ENCODE measurements at regions not wholly inside any gene's neighbourhood (a gene's known extent, or its start where the extent isn't known, plus 50 kb on each side); places are given as distances from the start of the nearest gene placed in this dataset.

DNA sequence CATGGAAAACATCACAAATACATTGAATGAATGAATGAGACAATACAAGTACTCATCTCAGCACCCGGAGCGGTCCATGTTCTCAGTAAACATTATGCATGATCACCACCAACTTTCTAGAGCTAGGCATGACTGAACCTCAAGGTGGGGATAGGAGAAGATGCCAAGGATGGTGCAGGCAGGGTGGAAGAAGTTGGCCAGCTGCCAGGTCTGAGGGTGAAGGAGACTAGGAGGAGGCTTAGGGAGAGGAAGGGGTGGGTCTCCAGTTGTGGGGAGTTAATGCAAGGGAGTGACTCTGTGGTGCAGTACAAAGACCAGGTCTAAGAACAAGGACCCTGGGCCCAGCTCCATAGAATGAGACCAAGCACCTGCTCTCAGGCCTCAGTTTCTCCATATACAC lies 91.7 kb downstream of the MATN1 start:
- Histone ChIP-seq H3K27ac (ENCODE audit: low read depth, low read length) (no peak overlapping the region), H4K20me1 (ENCODE audit: control insufficient read depth, insufficient read depth, low read depth, low read length) (no peaks in the 10 kb centered on the region), H3K4me3 (ENCODE audit: low read length) (no peak overlapping the region), H3K36me3 (ENCODE audit: control insufficient read depth, low read length) (no peaks in the 10 kb centered on the region), H3K9me3 (ENCODE audit: control insufficient read depth, insufficient read depth, low read length) (no peaks in the 10 kb centered on the region; the same call in 1 of the 2 replicates), H3K79me2 (ENCODE audit: control insufficient read depth, low read length) (no peaks in the 10 kb centered on the region), H3K27me3 (ENCODE audit: control insufficient read depth, low read length) (peaks cover 3% of the 10 kb centered on the region; the same call in 1 of the 2 replicates), H3K4me1 (ENCODE audit: control insufficient read depth, low read length) (no peaks in the 10 kb centered on the region), H3K4me2 (ENCODE audit: low read length) (no peak overlapping the region), H3F3A (ENCODE audit: control insufficient read depth, insufficient read depth) (no peaks in the 10 kb centered on the region), H3K9me2 (replicated peaks; ENCODE audit: control insufficient read depth, low read length) (no peaks in the 10 kb centered on the region)
- TF ChIP-seq CTCF (IDR thresholded peaks at IDR 0.05; ENCODE audit: low read depth, low read length, poor library complexity, severe bottlenecking) (no peak), EZH2phosphoT487 (IDR thresholded peaks at IDR 0.05; ENCODE audit: borderline replicate concordance, low read length) (no peak)

GRCh38 chr1:30629501-30629900 lies 93.9 kb downstream of the MATN1 start:
- Histone ChIP-seq H3F3A (ENCODE audit: control insufficient read depth, insufficient read depth) (no peaks in the 10 kb centered on the region), H3K9me2 (replicated peaks; ENCODE audit: control insufficient read depth, low read length) (no peaks in the 10 kb centered on the region), H3K4me3 (ENCODE audit: low read length) (no peak overlapping the region), H3K79me2 (ENCODE audit: control insufficient read depth, low read length) (no peaks in the 10 kb centered on the region), H3K4me1 (ENCODE audit: control insufficient read depth, low read length) (no peaks in the 10 kb centered on the region), H3K27ac (ENCODE audit: low read depth, low read length) (no peak overlapping the region), H3K9me3 (ENCODE audit: control insufficient read depth, insufficient read depth, low read length) (no peaks in the 10 kb centered on the region; the same call in 1 of the 2 replicates), H3K27me3 (ENCODE audit: control insufficient read depth, low read length) (peaks cover 3% of the 10 kb centered on the region; the same call in 1 of the 2 replicates), H3K4me2 (ENCODE audit: low read length) (no peak overlapping the region), H4K20me1 (ENCODE audit: control insufficient read depth, insufficient read depth, low read depth, low read length) (no peaks in the 10 kb centered on the region), H3K36me3 (ENCODE audit: control insufficient read depth, low read length) (no peaks in the 10 kb centered on the region)
- TF ChIP-seq EZH2phosphoT487 (IDR thresholded peaks at IDR 0.05; ENCODE audit: borderline replicate concordance, low read length) (no peak), CTCF (IDR thresholded peaks at IDR 0.05; ENCODE audit: low read depth, low read length, poor library complexity, severe bottlenecking) (no peak)

DNA sequence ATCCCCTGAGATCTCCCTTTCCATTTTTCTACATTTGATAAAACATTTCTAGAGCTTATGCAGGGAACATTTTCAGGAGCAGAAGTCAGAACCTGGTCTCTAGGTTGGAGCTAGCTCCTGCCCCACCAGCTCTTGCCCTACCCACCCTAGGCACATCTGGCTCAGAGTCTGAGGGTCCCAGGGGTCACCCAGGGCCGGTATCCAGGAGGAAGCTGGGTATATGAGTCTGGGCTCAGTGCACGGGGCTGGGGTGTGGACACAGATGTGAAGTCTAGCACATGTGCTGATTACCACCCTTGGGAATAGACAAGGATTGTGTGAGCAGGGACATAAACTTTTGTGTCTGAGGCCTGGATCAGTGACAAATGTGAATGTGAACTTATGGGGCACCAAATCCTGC lies 95.4 kb downstream of the MATN1 start:
- no peaks in the 10 kb centered on the region for H3K4me1 ChIP-seq (ENCODE audit: control insufficient read depth, low read length)
- H3K4me3 ChIP-seq (ENCODE audit: low read length) = no peak overlapping the region
- no peaks in the 10 kb centered on the region for H3K79me2 ChIP-seq (ENCODE audit: control insufficient read depth, low read length)
- H3K9me3 ChIP-seq (ENCODE audit: control insufficient read depth, insufficient read depth, low read length) = peaks cover 5% of the 10 kb centered on the region
- H4K20me1 ChIP-seq (ENCODE audit: control insufficient read depth, insufficient read depth, low read depth, low read length) = no peaks in the 10 kb centered on the region
- peaks cover 6% of the 10 kb centered on the region; the same call in 1 of the 2 replicates for H3K27me3 ChIP-seq (ENCODE audit: control insufficient read depth, low read length)
- no peak overlapping the region for H3K27ac ChIP-seq (ENCODE audit: low read depth, low read length)
- no peaks in the 10 kb centered on the region for H3K36me3 ChIP-seq (ENCODE audit: control insufficient read depth, low read length)
- TF ChIP-seq CTCF (IDR thresholded peaks at IDR 0.05; ENCODE audit: low read depth, low read length, poor library complexity, severe bottlenecking) (no peak), EZH2phosphoT487 (IDR thresholded peaks at IDR 0.05; ENCODE audit: borderline replicate concordance, low read length) (no peak)
- no peak overlapping the region for H3K4me2 ChIP-seq (ENCODE audit: low read length)
- no peaks in the 10 kb centered on the region for H3K9me2 ChIP-seq (replicated peaks; ENCODE audit: control insufficient read depth, low read length)
- H3F3A ChIP-seq (ENCODE audit: control insufficient read depth, insufficient read depth) = no peaks in the 10 kb centered on the region
